Mammary epithelial cell (primary cell): ENCODE measurements at regions not wholly inside any gene's neighbourhood (a gene's known extent, or its start where the extent isn't known, plus 50 kb on each side); places are given as distances from the start of the nearest gene placed in this dataset.

Source experiments
- CTCF ChIP-seq, 2 donors: IDR thresholded peaks in 1 of 2; conservative IDR thresholded peaks in 1 of 2; 2 replicates each; pipeline ENCODE4 v1.5.1; 2011 to 2012; ENCODE audit warnings: inconsistent platforms in 2 of 2, low read length in 2 of 2, mild to moderate bottlenecking in 2 of 2, control low read depth in 1 of 2, low read depth in 1 of 2; ENCODE audit not compliant: insufficient read depth in 1 of 2; ENCODE audit errors: extremely low read depth in 1 of 2
- EZH2 ChIP-seq: IDR thresholded peaks from 2 replicates; pipeline ENCODE4 v1.6.1; 2012; ENCODE audit warnings: low read length, inconsistent platforms, borderline replicate concordance

- no peak for TF ChIP-seq CTCF (conservative IDR thresholded peaks at IDR 0.05 in 1 of 2, IDR thresholded peaks at IDR 0.05 in 1 of 2; ENCODE audit: extremely low read depth in 1 of 2, insufficient read depth in 1 of 2, low read depth in 1 of 2, low read length in 2 of 2)
- TF ChIP-seq EZH2 = no peak
These were observed 56.2 kb upstream of the ANTXRL start for GRCh38 chr10:46230615-46231014.
